Endothelial cell of umbilical vein (primary cell): ENCODE measurements at regions not wholly inside any gene's neighbourhood (a gene's known extent, or its start where the extent isn't known, plus 50 kb on each side); places are given as distances from the start of the nearest gene placed in this dataset.

ENCODE experiments used
- BruUV-seq: library from RNA; stranded (reverse); fragments of 400-500 nt; replicated peaks from 2 replicates; lab custom pipeline; 2021; lab: Mats Ljungman, UMichigan
- CTCF ChIA-PET: fragments of 300-600, 350-600 bp; sonication (Branson Sonifier 250); formaldehyde crosslinking; loops from one replicate; lab custom pipeline; 2021; ENCODE audit warnings: antibody characterized with exemption, inconsistent platforms; lab: Charles Lee
- POLR2A ChIA-PET: fragments of 300-600, 350-600 bp; sonication (Branson Sonifier 250); formaldehyde crosslinking; loops from one replicate; lab custom pipeline; 2021; ENCODE audit warnings: antibody characterized with exemption, inconsistent platforms; lab: Charles Lee
- DNase-seq: peaks from one replicate; pipeline ENCODE4 v3.0.0-alpha.2; 2011; ENCODE audit warnings: low read depth, low spot score
- FAIRE-seq: peaks from 2 replicates; lab custom pipeline; 2011; peaks lifted over from hg19 to GRCh38; lab: Jason Lieb, UNC
- H2AFZ ChIP-seq: 2 replicates; pipeline ENCODE4 v1.6.0; 2012; ENCODE audit warnings: low read depth, low read length, control low read depth, inconsistent platforms
- H3K27ac ChIP-seq: 2 replicates; pipeline ENCODE4 v1.5.1; 2011; ENCODE audit warnings: low read depth, mild to moderate bottlenecking, control low read depth, low read length, moderate library complexity; ENCODE audit not compliant: insufficient read depth
- H3K27me3 ChIP-seq, 2 experiments: 2 replicates each; pipeline versions ENCODE4 v1.6.0 to v1.6.1; 2011; ENCODE audit warnings: low read length in 2 of 2, mixed read lengths in 1 of 2; ENCODE audit not compliant: control insufficient read depth in 2 of 2, insufficient read depth in 2 of 2
- H3K36me3 ChIP-seq, 2 experiments: 2 replicates in 1 of 2; 3 replicates in 1 of 2; pipeline ENCODE4 v1.5.1; 2011; ENCODE audit warnings: low read length in 2 of 2, mild to moderate bottlenecking in 1 of 2, moderate library complexity in 1 of 2; ENCODE audit not compliant: control insufficient read depth in 2 of 2, insufficient read depth in 2 of 2; ENCODE audit errors: extremely low read depth in 1 of 2
- H3K4me1 ChIP-seq: 3 replicates; pipeline ENCODE4 v1.5.1; 2011; ENCODE audit warnings: mild to moderate bottlenecking, low read length; ENCODE audit not compliant: control insufficient read depth, insufficient read depth; ENCODE audit errors: extremely low read depth
- H3K4me2 ChIP-seq: 2 replicates; pipeline ENCODE4 v1.6.1; 2011; ENCODE audit warnings: low read length, control low read depth, mixed read lengths; ENCODE audit not compliant: insufficient read depth
- H3K4me3 ChIP-seq, 3 experiments: fragments of 200-600 bp in 1 of 3; sonication (generic), shearing (Covaris generic) in 1 of 3; replicated peaks in 1 of 3; 2 replicates each; pipeline ENCODE4 v1.5.1; 2011 to 2016; ENCODE audit warnings: control low read depth in 3 of 3, low read length in 3 of 3, mild to moderate bottlenecking in 2 of 3, inconsistent platforms in 1 of 3, low read depth in 1 of 3, moderate library complexity in 1 of 3; ENCODE audit not compliant: insufficient read depth in 1 of 3
- H3K79me2 ChIP-seq: 2 replicates; pipeline ENCODE4 v1.6.0; 2012; ENCODE audit warnings: low read length, inconsistent platforms; ENCODE audit not compliant: control insufficient read depth, insufficient read depth
- H3K9ac ChIP-seq: replicated peaks from 2 replicates; pipeline ENCODE3; 2011; ENCODE audit warnings: low read length, control low read depth; ENCODE audit not compliant: insufficient read depth; ENCODE audit errors: extremely low read depth
- H3K9me1 ChIP-seq: replicated peaks from 3 replicates; pipeline ENCODE4 v1.6.0; 2011; ENCODE audit warnings: mild to moderate bottlenecking, low read length; ENCODE audit not compliant: control insufficient read depth, insufficient read depth; ENCODE audit errors: extremely low read depth
- H3K9me3 ChIP-seq: replicated peaks from 2 replicates; pipeline ENCODE4 v1.5.1; 2012; ENCODE audit warnings: low read length, inconsistent platforms; ENCODE audit not compliant: control insufficient read depth, insufficient read depth
- H4K20me1 ChIP-seq: replicated peaks from 2 replicates; pipeline ENCODE3; 2011; ENCODE audit warnings: mild to moderate bottlenecking, low read length; ENCODE audit not compliant: control insufficient read depth, insufficient read depth; ENCODE audit errors: extremely low read depth
- CTCF ChIP-seq, 2 donors: IDR thresholded peaks; 1 replicate in 1 of 2; 2 replicates in 1 of 2; pipeline ENCODE4 v1.5.1; 2011; ENCODE audit warnings: low read length in 2 of 2, mild to moderate bottlenecking in 2 of 2, moderate library complexity in 2 of 2, control low read depth in 1 of 2, inconsistent platforms in 1 of 2, low read depth in 1 of 2; ENCODE audit not compliant: insufficient read depth in 1 of 2; ENCODE audit errors: extremely low read depth in 1 of 2
- EZH2 ChIP-seq: IDR thresholded peaks from 2 replicates; pipeline ENCODE4 v1.6.1; 2012; ENCODE audit warnings: borderline replicate concordance, low read depth, mild to moderate bottlenecking, moderate library complexity, low read length, inconsistent platforms; ENCODE audit not compliant: severe bottlenecking
- FOS ChIP-seq: IDR thresholded peaks from 2 replicates; pipeline ENCODE4 v1.6.1; 2011; ENCODE audit warnings: mild to moderate bottlenecking, low read length, moderate library complexity, borderline replicate concordance; ENCODE audit not compliant: insufficient read depth
- GATA2 ChIP-seq: IDR thresholded peaks from 2 replicates; pipeline ENCODE4 v1.7.0; 2011; ENCODE audit warnings: low read depth, mild to moderate bottlenecking, moderate library complexity, mixed read lengths, low read length; ENCODE audit not compliant: insufficient read length, insufficient read depth
- JUN ChIP-seq: IDR thresholded peaks from 2 replicates; pipeline ENCODE4 v1.6.1; 2011; ENCODE audit warnings: borderline replicate concordance, low read depth; ENCODE audit not compliant: insufficient read length, insufficient read depth
- MAX ChIP-seq: IDR thresholded peaks from 2 replicates; pipeline ENCODE4 v1.6.1; 2011; ENCODE audit not compliant: insufficient read depth, insufficient read length
- MYC ChIP-seq: IDR thresholded peaks from one replicate; pipeline ENCODE4 v1.6.1; 2011; ENCODE audit warnings: mild to moderate bottlenecking, low read depth, low read length
- POLR2A ChIP-seq: IDR thresholded peaks from 2 replicates; pipeline ENCODE4 v1.6.1; 2012; ENCODE audit warnings: low read depth, mild to moderate bottlenecking, control low read depth, low read length
- POLR2AphosphoS5 ChIP-seq: IDR thresholded peaks from 2 replicates; pipeline ENCODE4 v1.6.1; 2012; ENCODE audit warnings: low read depth, mild to moderate bottlenecking, control low read depth, low read length, moderate library complexity; ENCODE audit not compliant: insufficient read depth
- dilution Hi-C: fragments of 300-500 bp; cut with MboI; formaldehyde crosslinking; loops from one replicate; pipeline ENCODE4 v1.15.0; 2019; ENCODE audit warnings: low sequenced_read_pairs; ENCODE audit not compliant: extremely low pct_ligation_motif_present
- intact Hi-C: fragments of 100-400 bp; cut with micrococcal nuclease; formaldehyde crosslinking; loops from one replicate; pipeline ENCODE4 v1.10.0; 2022

GRCh38 chr4:11337287-11337686 lies 91.4 kb downstream of the HS3ST1 start:
- Histone ChIP-seq H4K20me1 (no peaks in the 10 kb centered on the region), H3K36me3 (no peaks in the 10 kb centered on the region), H3K9me1 (no peaks in the 10 kb centered on the region), H3K4me1 (no peaks in the 10 kb centered on the region), H3K4me2 (no peak overlapping the region), H2AFZ (no peak overlapping the region), H3K9ac (no peak overlapping the region), H3K4me3 (no peak overlapping the region), H3K79me2 (no peaks in the 10 kb centered on the region), H3K9me3 (no peaks in the 10 kb centered on the region), H3K27ac (no peak overlapping the region), H3K27me3 (no peaks in the 10 kb centered on the region)
- intact Hi-C loops (no loop called here), dilution Hi-C loops (no loop called here)
- no peak for DNase-seq
- POLR2A ChIA-PET = no interaction called here
- CTCF ChIA-PET = no interaction called here
- no TSS peak for BruUV-seq
- TF ChIP-seq JUN (no peak), GATA2 (no peak), EZH2 (no peak), FOS (no peak), CTCF (IDR thresholded peaks at IDR 0.05; ENCODE audit: extremely low read depth in 1 of 2, insufficient read depth in 1 of 2, low read depth in 1 of 2, low read length in 2 of 2) (no peak), MAX (no peak), MYC (no peak), POLR2A (no peak), POLR2AphosphoS5 (no peak)
- no peak for FAIRE-seq
